Activated naive CD4-positive, alpha-beta T cell treated with Interleukin-2 at 50 U/mL for 16 hours (primary cell): ENCODE measurements at regions not wholly inside any gene's neighbourhood (a gene's known extent, or its start where the extent isn't known, plus 50 kb on each side); places are given as distances from the start of the nearest gene placed in this dataset.
"Not testable (repeated sequence)": the region's sequence is repeated elsewhere in the genome, so short reads cannot be mapped to it uniquely, and the experiment has no call there.

ENCODE experiments used
- DNase-seq: peaks from one replicate; pipeline ENCODE4 v3.0.0-alpha.2; 2020

GRCh38 chr20:19835533-19836222 is 77.6 kb downstream of the RIN2 start:
- no peak for DNase-seq

DNA sequence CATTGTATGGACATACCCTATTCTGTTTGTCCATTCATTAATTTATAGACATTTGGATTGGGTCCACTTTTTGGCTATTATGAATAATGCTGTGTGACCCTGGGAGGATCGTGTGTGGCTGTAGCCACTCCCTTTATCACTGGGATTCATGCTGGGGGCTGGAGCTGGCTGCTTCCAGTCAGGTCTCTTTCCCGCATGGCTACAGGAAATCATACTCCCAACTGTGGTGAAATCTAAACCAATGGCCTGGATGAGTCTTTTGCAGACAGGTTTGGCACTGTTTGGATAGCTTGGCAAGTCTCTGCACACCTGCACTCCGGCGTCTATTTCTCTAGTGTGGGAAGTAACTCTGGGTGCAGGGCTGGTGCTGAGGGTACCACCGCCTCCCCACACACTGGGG is 80.4 kb downstream of the RIN2 start:
- no peak for DNase-seq

DNA sequence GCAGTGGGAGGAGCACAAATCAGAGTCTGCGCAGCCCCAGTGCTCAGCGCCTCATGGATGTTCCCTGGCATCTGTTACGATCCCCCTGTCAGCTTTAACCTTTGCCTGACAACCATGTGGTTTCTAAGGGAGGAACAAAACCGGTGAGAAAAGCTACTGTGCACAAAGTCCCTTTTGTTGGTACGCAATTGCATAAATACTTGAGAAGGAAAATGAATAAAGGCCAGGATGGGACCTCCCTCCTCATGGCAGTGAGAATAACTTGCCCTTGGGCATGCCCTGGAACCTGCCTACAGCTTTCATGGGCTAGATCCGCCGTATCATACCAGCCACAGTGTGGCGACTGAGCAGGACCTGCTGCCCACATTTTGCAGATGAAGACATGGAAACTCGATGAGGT is 81.0 kb downstream of the RIN2 start:
- DNase-seq, result no peak

DNA sequence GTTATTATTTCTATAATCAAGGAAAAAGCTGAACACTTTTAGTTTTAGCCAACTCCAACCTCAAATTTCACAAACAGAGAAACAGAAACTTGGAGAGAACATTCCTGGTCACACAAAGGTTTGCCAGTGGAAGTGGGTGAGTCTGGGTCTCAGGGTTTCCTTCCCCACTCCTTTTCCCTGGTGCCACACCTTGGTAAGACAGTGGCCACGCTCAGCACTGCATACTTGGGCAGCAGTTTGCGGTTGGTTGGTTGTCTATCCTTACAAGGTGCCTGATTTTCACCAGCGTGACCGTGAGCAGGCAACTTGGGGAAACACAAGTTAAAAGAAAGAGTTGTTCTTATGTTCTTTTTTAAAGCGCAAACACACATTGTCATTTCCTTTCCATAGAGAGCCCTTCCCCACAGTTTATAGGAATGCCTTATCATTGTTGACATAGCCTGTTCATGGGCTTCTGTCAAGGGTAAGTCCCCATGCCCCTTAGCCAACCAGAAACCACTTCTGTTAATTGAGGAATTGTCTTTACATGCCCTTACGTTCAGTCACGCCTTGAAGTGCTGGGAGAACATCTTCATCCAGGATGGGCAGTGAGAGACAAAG is 82.2 kb downstream of the RIN2 start:
- no peak for DNase-seq

- no peak for DNase-seq
Measured at GRCh38 chr20:19841740-19842139, 83.7 kb downstream of the RIN2 start.

- not testable (repeated sequence) for DNase-seq
Measured at GRCh38 chr20:19844850-19845249, 86.8 kb downstream of the RIN2 start.

GRCh38 chr20:19847383-19847782 is 89.3 kb downstream of the RIN2 start:
- DNase-seq, result no peak

GRCh38 chr20:19849341-19850197 is 91.5 kb downstream of the RIN2 start:
- DNase-seq, result no peak

GRCh38 chr20:19850198-19850533 is 92.1 kb downstream of the RIN2 start:
- no peak for DNase-seq

DNA sequence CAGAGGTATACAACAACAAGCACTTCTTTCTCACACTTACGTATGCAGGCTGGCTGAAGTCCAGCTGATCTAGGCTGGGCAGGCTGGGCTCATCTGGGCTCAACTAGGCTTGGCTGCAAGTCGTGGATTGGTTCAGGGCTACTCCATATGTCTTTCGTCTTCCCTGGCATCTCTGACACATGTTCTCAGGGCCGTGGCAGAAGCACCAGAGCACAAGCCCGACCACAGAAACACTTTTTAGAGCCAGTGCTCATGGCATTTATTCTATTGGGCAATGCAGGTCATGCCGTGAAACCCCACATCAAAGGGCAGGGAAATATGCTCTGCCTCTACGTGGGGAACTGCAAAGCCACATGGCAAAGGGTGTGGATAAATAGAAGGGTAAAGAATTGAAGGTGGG is 93.8 kb downstream of the RIN2 start:
- DNase-seq, result no peak

- no peak for DNase-seq
Measured at GRCh38 chr20:19855416-19855815, 97.4 kb downstream of the RIN2 start.

DNA sequence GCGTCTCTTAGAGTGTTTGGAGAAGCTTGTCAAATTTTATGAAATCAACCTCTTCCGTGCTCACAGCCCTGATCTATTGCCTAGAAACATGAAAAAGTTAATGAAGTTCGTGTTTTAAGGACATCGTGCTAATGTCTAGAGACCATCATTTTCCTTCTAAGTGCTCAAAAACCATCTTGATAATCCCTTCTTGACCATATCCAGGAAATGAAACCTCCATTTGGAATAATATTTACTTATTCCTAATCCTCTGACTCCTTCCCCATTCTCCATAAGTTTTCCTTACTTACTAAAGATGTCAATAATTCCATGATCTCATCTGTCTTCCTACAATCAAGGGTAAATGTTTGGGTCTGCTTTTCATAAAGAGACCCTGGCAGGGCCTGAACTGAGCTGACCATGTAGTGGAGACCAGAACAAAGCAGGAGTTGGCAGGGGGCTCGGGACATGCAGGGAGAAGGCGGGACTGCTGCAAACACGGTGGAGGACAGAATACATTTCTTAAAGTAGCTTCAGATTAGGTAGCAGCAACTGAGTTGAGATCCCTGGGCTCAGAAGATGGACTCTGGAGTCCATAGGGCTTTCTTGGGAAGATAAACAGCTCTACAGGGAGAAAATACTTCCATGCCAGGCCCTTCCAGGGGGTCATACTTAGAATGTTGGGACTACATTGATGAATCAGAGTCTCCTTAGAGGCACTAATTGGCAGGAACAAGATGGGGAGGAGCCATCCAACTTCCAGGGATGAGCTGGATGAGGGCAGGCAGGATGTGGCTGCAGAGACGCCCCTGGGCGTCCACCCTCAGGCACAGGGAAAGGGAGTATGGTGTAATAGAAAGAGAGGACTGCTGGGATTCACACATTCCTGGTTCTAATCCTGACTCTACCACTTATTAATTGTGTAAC is 100.7 kb downstream of the RIN2 start:
- DNase-seq, result no peak

DNA sequence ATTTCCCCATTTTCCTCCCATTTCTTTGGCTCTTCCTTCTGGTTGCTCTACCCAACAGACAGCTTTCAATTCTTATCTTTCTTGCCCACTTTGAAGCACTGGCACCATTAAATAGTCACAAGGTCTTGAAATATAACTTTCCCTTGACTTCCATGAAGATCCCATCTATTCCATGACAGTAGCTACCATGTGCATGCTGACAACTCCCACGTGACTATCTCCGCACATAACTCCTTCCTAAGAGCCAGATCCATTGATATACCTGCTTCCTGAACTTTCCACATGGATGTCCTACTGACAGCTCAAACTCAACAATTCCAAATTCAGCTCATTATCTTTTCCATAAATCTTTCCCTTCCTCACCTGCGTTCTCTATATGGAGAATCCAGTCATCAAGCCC is 101.4 kb downstream of the RIN2 start:
- no peak for DNase-seq

DNA sequence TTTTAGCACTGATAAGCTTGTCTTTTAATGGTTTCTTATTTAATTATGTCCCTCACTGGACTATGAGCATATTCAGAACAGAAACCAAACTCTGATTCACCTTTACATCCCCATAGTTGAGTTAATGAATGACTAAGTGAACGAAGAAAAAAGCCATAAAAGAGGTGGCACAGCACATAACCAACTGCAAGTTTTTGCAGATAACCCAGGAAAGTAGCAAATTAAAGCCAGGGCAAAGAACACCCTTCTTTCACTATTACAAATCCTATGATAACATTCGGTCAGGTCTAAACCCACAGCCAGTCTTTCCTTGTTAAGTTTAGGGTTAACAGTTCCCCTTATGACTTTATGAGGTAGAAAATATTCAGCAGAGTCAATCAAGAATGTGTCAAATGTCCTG is 102.7 kb downstream of the RIN2 start:
- no peak for DNase-seq

DNA sequence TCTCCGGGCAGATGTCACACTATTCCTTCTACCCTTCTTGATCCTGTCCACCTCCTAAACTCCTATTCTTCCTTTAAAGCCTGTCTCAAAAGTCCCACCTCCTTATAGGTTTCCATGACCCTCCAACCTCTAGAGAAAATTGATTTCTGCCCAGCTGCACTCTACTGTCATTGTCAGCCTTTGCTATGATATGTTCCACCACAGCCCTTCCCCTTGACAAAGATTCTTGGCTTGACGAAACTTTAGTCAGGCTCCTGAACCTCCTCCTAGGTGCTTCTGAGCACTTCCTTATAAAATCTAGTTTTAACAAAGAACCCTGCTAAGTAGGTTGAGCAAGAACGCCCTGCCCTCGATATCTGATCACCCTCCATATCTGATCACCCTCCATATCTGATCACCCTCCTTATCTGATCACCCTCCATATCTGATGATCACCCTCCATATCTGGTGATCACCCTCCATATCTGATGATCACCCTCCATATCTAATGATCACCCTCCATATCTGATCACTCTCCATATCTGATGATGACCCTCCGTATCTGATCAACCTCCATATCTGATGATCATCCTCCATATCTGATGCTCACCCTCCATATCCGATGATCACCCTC is 103.2 kb downstream of the RIN2 start:
- DNase-seq, result no peak

DNA sequence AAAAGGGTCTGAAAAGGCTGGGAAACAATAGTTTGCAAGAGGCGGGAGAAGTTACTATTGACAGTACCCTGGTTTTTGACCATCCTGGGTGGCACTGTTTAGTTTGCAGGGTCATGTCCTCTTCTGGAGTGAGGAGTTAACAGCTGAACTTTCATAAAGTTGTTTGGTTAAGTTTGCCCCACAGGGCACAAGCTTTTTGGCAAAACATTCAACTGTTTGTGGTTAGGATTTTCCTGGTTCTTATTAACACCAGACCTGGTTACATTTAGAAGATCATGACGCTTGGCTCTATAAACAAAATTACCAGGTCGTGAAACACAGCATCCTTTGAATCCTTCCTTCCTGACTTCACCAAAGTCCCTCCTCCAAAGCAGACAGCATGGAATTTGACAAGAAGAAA is 106.1 kb downstream of the RIN2 start:
- DNase-seq, result no peak

- no peak for DNase-seq
Measured at GRCh38 chr20:19866070-19866469, 108.0 kb downstream of the RIN2 start.

DNA sequence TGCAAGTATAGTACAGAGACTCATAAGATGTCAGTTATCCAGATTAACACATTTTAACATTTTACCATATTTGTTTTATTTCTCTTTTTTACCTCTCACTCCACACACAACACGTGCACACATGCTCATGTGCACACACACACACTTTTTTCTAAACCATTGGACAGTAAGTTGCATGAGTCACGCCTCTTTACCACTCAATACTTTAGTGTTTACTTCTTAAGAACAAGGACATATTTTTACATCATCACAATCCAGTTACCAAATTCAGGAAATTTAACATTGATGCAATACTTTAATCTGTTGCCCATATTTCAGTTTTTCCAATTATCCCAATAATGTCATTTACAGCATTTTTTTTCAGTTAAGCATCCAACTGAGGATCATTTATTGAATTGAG is 109.0 kb downstream of the RIN2 start:
- DNase-seq, result no peak

GRCh38 chr20:19867940-19868371 is 109.9 kb downstream of the RIN2 start:
- no peak for DNase-seq

DNA sequence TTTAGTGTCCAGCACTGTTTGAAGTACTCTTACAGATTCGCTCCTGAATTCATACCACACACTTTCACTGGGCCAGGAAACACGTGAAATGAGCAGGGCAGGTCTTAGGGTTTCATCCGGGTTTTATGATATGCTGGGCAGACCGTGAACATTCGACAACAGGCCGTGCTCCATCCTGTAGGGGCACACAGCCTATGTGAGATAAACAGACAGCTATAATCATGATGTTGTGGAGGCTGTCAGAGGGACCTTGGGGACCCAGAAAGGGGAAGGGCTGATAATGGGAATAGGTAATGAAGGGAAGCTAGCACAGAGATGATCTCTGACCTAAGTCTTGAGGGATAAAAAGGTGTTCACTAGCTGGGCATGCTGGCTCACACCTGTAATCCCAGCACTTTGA is 110.4 kb downstream of the RIN2 start:
- no peak for DNase-seq

DNA sequence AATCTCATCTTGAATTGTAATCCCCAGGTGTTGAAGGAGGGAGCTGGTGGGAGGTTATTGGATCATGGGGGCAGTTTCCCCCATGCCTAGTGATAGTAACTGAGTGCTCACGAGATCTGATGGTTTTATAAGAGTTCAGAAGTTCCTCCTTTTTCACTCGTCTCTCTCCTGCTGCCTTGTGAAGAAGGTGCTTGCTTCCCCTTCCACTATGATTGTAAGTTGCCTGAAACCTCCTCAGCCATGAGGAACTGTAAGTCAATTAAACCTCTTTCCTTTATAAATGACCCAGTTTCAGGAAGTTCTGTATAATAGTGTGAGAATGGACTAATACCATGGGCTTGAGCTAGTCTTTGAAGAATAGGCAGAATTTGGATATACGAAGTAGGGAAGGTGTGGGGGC is 113.9 kb downstream of the RIN2 start:
- no peak for DNase-seq

GRCh38 chr20:19874040-19874727 is 116.1 kb downstream of the RIN2 start:
- DNase-seq, result no peak
